ENCODE measurements at regions not wholly inside any gene's neighbourhood (a gene's known extent, or its start where the extent isn't known, plus 50 kb on each side); places are given as distances from the start of the nearest gene placed in this dataset.

DNA sequence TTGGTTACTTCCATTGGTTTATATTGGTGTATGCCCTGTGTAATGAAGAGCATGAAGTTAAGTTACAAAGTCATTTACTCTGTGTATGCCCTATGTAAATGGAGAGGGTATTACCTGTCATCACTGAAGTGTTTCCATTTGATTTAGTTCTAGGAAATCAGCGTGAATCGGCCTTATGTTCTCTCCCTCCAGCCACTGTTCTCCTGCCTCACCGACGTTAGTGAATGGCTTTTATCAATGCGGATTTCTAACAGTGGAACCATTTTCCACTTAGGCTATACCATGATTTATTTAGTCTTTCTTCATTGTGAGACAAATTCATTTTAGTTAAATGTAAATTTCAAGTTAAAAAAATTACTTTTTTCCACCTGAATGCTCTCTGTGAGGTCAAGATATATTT is 327.0 kb upstream of the ADCY2 start:
- DNase-seq (ENCODE audit: low read depth, low spot score) (no peak), ATAC-seq (no peak)
- H3K9me3 ChIP-seq (ENCODE audit: control insufficient read depth, insufficient read depth, low read depth, low read length), result no peaks in the 10 kb centered on the region
- TF ChIP-seq, protein P1, sequence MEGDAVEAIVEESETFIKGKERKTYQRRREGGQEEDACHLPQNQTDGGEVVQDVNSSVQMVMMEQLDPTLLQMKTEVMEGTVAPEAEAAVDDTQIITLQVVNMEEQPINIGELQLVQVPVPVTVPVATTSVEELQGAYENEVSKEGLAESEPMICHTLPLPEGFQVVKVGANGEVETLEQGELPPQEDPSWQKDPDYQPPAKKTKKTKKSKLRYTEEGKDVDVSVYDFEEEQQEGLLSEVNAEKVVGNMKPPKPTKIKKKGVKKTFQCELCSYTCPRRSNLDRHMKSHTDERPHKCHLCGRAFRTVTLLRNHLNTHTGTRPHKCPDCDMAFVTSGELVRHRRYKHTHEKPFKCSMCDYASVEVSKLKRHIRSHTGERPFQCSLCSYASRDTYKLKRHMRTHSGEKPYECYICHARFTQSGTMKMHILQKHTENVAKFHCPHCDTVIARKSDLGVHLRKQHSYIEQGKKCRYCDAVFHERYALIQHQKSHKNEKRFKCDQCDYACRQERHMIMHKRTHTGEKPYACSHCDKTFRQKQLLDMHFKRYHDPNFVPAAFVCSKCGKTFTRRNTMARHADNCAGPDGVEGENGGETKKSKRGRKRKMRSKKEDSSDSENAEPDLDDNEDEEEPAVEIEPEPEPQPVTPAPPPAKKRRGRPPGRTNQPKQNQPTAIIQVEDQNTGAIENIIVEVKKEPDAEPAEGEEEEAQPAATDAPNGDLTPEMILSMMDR (IDR thresholded peaks at IDR 0.05), result no peak
- no TSS peak for BruUV-seq (replicated peaks)
- H3K4me1 ChIP-seq (ENCODE audit: control insufficient read depth, insufficient read depth, low read length), result no peaks in the 10 kb centered on the region
- H3K4me3 ChIP-seq (ENCODE audit: low read depth in 2 of 2, low read length in 2 of 2), result no peak overlapping the region
- H3K36me3 ChIP-seq (ENCODE audit: control insufficient read depth, insufficient read depth, low read length), result no peaks in the 10 kb centered on the region
- no peaks in the 10 kb centered on the region for H3K27me3 ChIP-seq (ENCODE audit: control insufficient read depth, insufficient read depth, low read length)
- in situ Hi-C loops (cut with HindIII; ENCODE audit: low pct_unique_long_range_greater_than_20kb, low sequenced_read_pairs), result no loop called here
- CTCF ChIA-PET, result no interaction called here
- POLR2A ChIA-PET, result no interaction called here
- H3K27ac ChIP-seq (ENCODE audit: low read length), result no peak overlapping the region
- intact Hi-C loops (cut with micrococcal nuclease; ENCODE audit: unreplicated experiment), result no loop called here

DNA sequence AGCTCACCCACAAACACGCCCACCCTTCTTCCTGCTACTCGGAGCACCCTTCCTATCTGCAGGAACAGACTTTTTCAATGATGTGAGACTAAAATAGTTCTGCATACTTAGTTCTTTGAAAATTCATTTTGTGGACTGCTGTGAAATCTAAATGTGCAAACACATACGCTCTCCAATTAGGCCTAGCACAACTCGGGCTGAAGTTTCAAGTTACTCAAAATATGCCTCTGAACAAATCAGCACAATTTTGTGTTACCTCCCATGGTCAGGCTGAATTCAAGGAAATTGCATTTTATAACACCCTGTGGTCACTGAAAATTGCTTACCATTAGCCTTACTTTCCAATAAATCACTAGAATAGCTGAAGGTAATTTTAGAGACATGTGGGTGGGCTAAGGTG is 323.8 kb upstream of the ADCY2 start:
- TF ChIP-seq, protein P2, sequence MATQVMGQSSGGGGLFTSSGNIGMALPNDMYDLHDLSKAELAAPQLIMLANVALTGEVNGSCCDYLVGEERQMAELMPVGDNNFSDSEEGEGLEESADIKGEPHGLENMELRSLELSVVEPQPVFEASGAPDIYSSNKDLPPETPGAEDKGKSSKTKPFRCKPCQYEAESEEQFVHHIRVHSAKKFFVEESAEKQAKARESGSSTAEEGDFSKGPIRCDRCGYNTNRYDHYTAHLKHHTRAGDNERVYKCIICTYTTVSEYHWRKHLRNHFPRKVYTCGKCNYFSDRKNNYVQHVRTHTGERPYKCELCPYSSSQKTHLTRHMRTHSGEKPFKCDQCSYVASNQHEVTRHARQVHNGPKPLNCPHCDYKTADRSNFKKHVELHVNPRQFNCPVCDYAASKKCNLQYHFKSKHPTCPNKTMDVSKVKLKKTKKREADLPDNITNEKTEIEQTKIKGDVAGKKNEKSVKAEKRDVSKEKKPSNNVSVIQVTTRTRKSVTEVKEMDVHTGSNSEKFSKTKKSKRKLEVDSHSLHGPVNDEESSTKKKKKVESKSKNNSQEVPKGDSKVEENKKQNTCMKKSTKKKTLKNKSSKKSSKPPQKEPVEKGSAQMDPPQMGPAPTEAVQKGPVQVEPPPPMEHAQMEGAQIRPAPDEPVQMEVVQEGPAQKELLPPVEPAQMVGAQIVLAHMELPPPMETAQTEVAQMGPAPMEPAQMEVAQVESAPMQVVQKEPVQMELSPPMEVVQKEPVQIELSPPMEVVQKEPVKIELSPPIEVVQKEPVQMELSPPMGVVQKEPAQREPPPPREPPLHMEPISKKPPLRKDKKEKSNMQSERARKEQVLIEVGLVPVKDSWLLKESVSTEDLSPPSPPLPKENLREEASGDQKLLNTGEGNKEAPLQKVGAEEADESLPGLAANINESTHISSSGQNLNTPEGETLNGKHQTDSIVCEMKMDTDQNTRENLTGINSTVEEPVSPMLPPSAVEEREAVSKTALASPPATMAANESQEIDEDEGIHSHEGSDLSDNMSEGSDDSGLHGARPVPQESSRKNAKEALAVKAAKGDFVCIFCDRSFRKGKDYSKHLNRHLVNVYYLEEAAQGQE (IDR thresholded peaks at IDR 0.05; ENCODE audit: insufficient read depth in 1 of 2, low read depth in 2 of 2, low read length in 1 of 2), result no peak
- intact Hi-C loops (cut with micrococcal nuclease; ENCODE audit: unreplicated experiment), result no loop called here
- CTCF ChIA-PET, result no interaction called here

DNA sequence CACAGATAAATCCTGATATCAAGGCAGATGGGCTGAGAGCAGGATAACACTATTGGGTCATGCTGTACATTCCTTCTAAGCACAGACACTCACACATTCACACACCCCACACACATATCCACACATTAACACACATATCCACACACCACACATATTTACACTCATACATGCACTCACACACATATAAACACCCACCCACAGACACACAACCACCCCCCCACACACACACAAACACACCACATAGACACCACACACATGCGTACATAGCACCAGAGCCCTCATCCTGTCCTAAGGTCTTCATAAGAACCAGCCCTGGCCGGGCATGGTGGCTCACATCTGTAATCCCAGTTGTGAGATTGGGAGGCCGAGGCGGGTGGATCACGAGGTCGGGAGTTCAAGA is 322.3 kb upstream of the ADCY2 start:
- no peak for TF ChIP-seq TCF7L2 (IDR thresholded peaks at IDR 0.05; ENCODE audit: low read depth, low read length)
- TF ChIP-seq, protein P1 (IDR thresholded peaks at IDR 0.05), result no peak
- no peak for TF ChIP-seq SIN3A (IDR thresholded peaks at IDR 0.05; ENCODE audit: borderline replicate concordance, insufficient read depth, low read depth, low read length)
- TF ChIP-seq, protein P2 (IDR thresholded peaks at IDR 0.05; ENCODE audit: insufficient read depth in 1 of 2, low read depth in 2 of 2, low read length in 1 of 2), result no peak
- no peak for TF ChIP-seq POLR2AphosphoS5 (IDR thresholded peaks at IDR 0.05; ENCODE audit: low read depth, low read length)
- intact Hi-C loops (cut with micrococcal nuclease; ENCODE audit: unreplicated experiment), result no loop called here
- in situ Hi-C loops (cut with HindIII; ENCODE audit: low pct_unique_long_range_greater_than_20kb, low sequenced_read_pairs), result no loop called here
- no peaks in the 10 kb centered on the region for H3K9me3 ChIP-seq (ENCODE audit: control insufficient read depth, insufficient read depth, low read depth, low read length)
- H3K4me3 ChIP-seq (ENCODE audit: low read depth in 2 of 2, low read length in 2 of 2), result no peak overlapping the region
- H3K4me1 ChIP-seq (ENCODE audit: control insufficient read depth, insufficient read depth, low read length), result no peaks in the 10 kb centered on the region
- DNase-seq (ENCODE audit: low read depth, low spot score), result no peak
- no peak overlapping the region for H3K27ac ChIP-seq (ENCODE audit: low read length)
- ChIA-PET CTCF (no interaction called here), POLR2A (no interaction called here)
- no peak for ATAC-seq
- H3K27me3 ChIP-seq (ENCODE audit: control insufficient read depth, insufficient read depth, low read length), result no peaks in the 10 kb centered on the region
- no TSS peak for BruUV-seq (replicated peaks)
- no peaks in the 10 kb centered on the region for H3K36me3 ChIP-seq (ENCODE audit: control insufficient read depth, insufficient read depth, low read length)

More for the DNA sequence above, 323.8 kb upstream of the ADCY2 start:
- ATAC-seq, result no peak
- BruUV-seq (replicated peaks), result no TSS peak
- POLR2A ChIA-PET, result no interaction called here
- no peak for DNase-seq (ENCODE audit: low read depth, low spot score)
- no peak overlapping the region for H3K27ac ChIP-seq (ENCODE audit: low read length)
- no peaks in the 10 kb centered on the region for H3K27me3 ChIP-seq (ENCODE audit: control insufficient read depth, insufficient read depth, low read length)
- H3K36me3 ChIP-seq (ENCODE audit: control insufficient read depth, insufficient read depth, low read length), result no peaks in the 10 kb centered on the region
- H3K4me1 ChIP-seq (ENCODE audit: control insufficient read depth, insufficient read depth, low read length), result no peaks in the 10 kb centered on the region
- H3K4me3 ChIP-seq (ENCODE audit: low read depth in 2 of 2, low read length in 2 of 2), result no peak overlapping the region
- H3K9me3 ChIP-seq (ENCODE audit: control insufficient read depth, insufficient read depth, low read depth, low read length), result no peaks in the 10 kb centered on the region
- in situ Hi-C loops (cut with HindIII; ENCODE audit: low pct_unique_long_range_greater_than_20kb, low sequenced_read_pairs), result no loop called here

Measured in Panc1 (cell line).